Spleen (tissue), 11 donors: ENCODE measurements at regions not wholly inside any gene's neighbourhood (a gene's known extent, or its start where the extent isn't known, plus 50 kb on each side); places are given as distances from the start of the nearest gene placed in this dataset.

Source experiments
- DNase-seq: peaks from one replicate; pipeline ENCODE4 v3.0.0-alpha.2; 2020
- H3K27ac ChIP-seq, 8 donors: fragments of 200-600 bp; sonication (generic) in 7 of 8; 1 replicate in 4 of 8; 2 replicates in 4 of 8; pipeline versions ENCODE4 v1.5.0 to v1.8.0; 2016 to 2021; ENCODE audit warnings: inconsistent platforms in 4 of 8, mild to moderate bottlenecking in 4 of 8, moderate library complexity in 1 of 8
- H3K27me3 ChIP-seq, 7 donors: fragments of 200-600 bp; sonication (generic) in 6 of 7; replicated peaks in 1 of 7; 1 replicate in 4 of 7; 2 replicates in 3 of 7; pipeline versions ENCODE4 v1.5.0 to v1.8.0; 2016 to 2021; ENCODE audit warnings: inconsistent platforms in 3 of 7, mild to moderate bottlenecking in 1 of 7
- H3K36me3 ChIP-seq, 6 donors: fragments of 200-600 bp; sonication (generic) in 5 of 6; 1 replicate in 4 of 6; 2 replicates in 2 of 6; pipeline versions ENCODE4 v1.5.0 to v1.8.0; 2016 to 2021; ENCODE audit warnings: inconsistent platforms in 2 of 6
- H3K4me1 ChIP-seq, 6 donors: fragments of 200-600 bp; sonication (generic) in 5 of 6; 1 replicate in 3 of 6; 2 replicates in 3 of 6; pipeline versions ENCODE4 v1.5.0 to v1.8.0; 2016 to 2021; ENCODE audit warnings: inconsistent platforms in 3 of 6
- H3K4me3 ChIP-seq, 8 donors: fragments of 200-600 bp; sonication (generic) in 7 of 8; 1 replicate in 4 of 8; 2 replicates in 4 of 8; pipeline versions ENCODE4 v1.5.0 to v1.8.0; 2016 to 2021; ENCODE audit warnings: inconsistent platforms in 4 of 8, mild to moderate bottlenecking in 4 of 8, moderate library complexity in 2 of 8
- H3K9me3 ChIP-seq, 8 donors: fragments of 200-600 bp; sonication (generic) in 7 of 8; 1 replicate in 4 of 8; 2 replicates in 4 of 8; pipeline versions ENCODE4 v1.5.0 to v1.8.0; 2016 to 2021; ENCODE audit warnings: inconsistent platforms in 4 of 8
- CTCF ChIP-seq, 11 experiments: fragments of 200-600 bp in 7 of 11; fragments of 450-650 bp in 4 of 11; sonication (generic) in 4 of 11; IDR thresholded peaks in 8 of 11; conservative IDR thresholded peaks in 3 of 11; 1 replicate in 7 of 11; 2 replicates in 4 of 11; pipeline versions ENCODE4 v1.4.0 to v1.8.0; 2016 to 2021; ENCODE audit warnings: antibody characterized with exemption in 11 of 11, inconsistent platforms in 4 of 11, mild to moderate bottlenecking in 1 of 11
- POLR2A ChIP-seq, 3 donors: fragments of 450-650 bp; IDR thresholded peaks; one replicate each; pipeline ENCODE4 v1.5.1; 2017; ENCODE audit warnings: antibody characterized with exemption in 3 of 3, mild to moderate bottlenecking in 1 of 3
- POLR2AphosphoS5 ChIP-seq, 3 donors: sonication (generic); formaldehyde crosslinking; IDR thresholded peaks; one replicate each; pipeline ENCODE4 v1.5.1; 2017; ENCODE audit warnings: antibody characterized with exemption in 3 of 3
- WGBS, 5 donors: extraction: QIAGEN DNeasy Blood & Tissue Kit in 3 of 5; methylation state at CpG; one replicate each; pipeline versions ENCODE4 v1.1.5 to v1.1.7; 2013 to 2018; 5-methylcytosine and 5-hydroxymethylcytosine counted together
- intact Hi-C: fragments of 100-400 bp; cut with DNase I; formaldehyde crosslinking; loops from one replicate; pipeline ENCODE4 v1.15.0; 2023; ENCODE audit warnings: low total_unique reads
- donor health status: healthy with polysubstance abuse.
- donor health status: DM: no; HTN: no; CAD: no; lungs with moderate emphysema.
- donor health status: DM: no; HTN: no; CAD: no.
- donor health status: Bipolar disorder and iron deficiency.
- donor health status: healthy.
- donor health status: DM: no; HTN: no; CAD: no.
- donor health status: DM: yes; HTN: yes; CAD: no.

GRCh38 chr5:81896764-81897163, 75.1 kb upstream of the ATG10 start:
- H3K9me3 ChIP-seq = peaks cover 0 to 17% (median 12%) of the 10 kb centered on the region in 8 donors
- peak overlapping the region in 2 of 8 donors; percentile 55 to 73 for H3K27ac ChIP-seq
- no peaks in the 10 kb centered on the region for H3K27me3 ChIP-seq
- no peak for DNase-seq
- no peak for TF ChIP-seq POLR2A (IDR thresholded peaks at IDR 0.05)
- no peak for TF ChIP-seq POLR2AphosphoS5 (IDR thresholded peaks at IDR 0.05)
- TF ChIP-seq CTCF (IDR thresholded peaks at IDR 0.05 in 8 of 11, conservative IDR thresholded peaks at IDR 0.05 in 3 of 11) = no peak
- intact Hi-C loops = no loop called here
- 68 to 89% (median 88%) methylated on average over 1 of the region's 1 CpG for WGBS, 5 donors
- no peak overlapping the region for H3K4me3 ChIP-seq
- H3K36me3 ChIP-seq = no peaks in the 10 kb centered on the region
- peaks cover 0 to 20% (median 0%) of the 10 kb centered on the region in 6 donors for H3K4me1 ChIP-seq

GRCh38 chr5:81895307-81895706, 76.5 kb upstream of the ATG10 start:
- H3K27me3 ChIP-seq = no peaks in the 10 kb centered on the region
- H3K4me1 ChIP-seq = peaks cover 0 to 20% (median 0%) of the 10 kb centered on the region in 6 donors
- no peaks in the 10 kb centered on the region for H3K36me3 ChIP-seq
- DNase-seq = no peak
- peaks cover 0 to 15% (median 7%) of the 10 kb centered on the region in 8 donors for H3K9me3 ChIP-seq
- no peak overlapping the region for H3K4me3 ChIP-seq
- peak overlapping the region in 4 of 8 donors; percentile 4 to 73 (median 56) for H3K27ac ChIP-seq
- TF ChIP-seq POLR2A (IDR thresholded peaks at IDR 0.05) (no peak), POLR2AphosphoS5 (IDR thresholded peaks at IDR 0.05) (no peak), CTCF (IDR thresholded peaks at IDR 0.05 in 8 of 11, conservative IDR thresholded peaks at IDR 0.05 in 3 of 11) (no peak)
- intact Hi-C loops = no loop called here

- no peak for TF ChIP-seq CTCF (IDR thresholded peaks at IDR 0.05 in 8 of 11, conservative IDR thresholded peaks at IDR 0.05 in 3 of 11)
- no peak for TF ChIP-seq POLR2A (IDR thresholded peaks at IDR 0.05)
- no peak for TF ChIP-seq POLR2AphosphoS5 (IDR thresholded peaks at IDR 0.05)
Observed at GRCh38 chr5:81893961-81894360, 77.9 kb upstream of the ATG10 start.

GRCh38 chr5:81884871-81885270, 87.0 kb upstream of the ATG10 start:
- intact Hi-C loops = no loop called here
- WGBS, 5 donors = 60 to 94% (median 85%) methylated on average over 3 of the region's 3 CpGs

More at GRCh38 chr5:81893961-81894360, 77.9 kb upstream of the ATG10 start:
- intact Hi-C loops = no loop called here
- H3K9me3 ChIP-seq = peaks cover 0 to 16% (median 5%) of the 10 kb centered on the region in 8 donors
- no peak overlapping the region for H3K27ac ChIP-seq
- H3K4me1 ChIP-seq = peaks cover 0 to 20% (median 0%) of the 10 kb centered on the region in 6 donors
- no peak for DNase-seq
- no peaks in the 10 kb centered on the region for H3K27me3 ChIP-seq
- H3K4me3 ChIP-seq = no peak overlapping the region
- WGBS, 5 donors = 54 to 79% (median 63%) methylated on average over 4 of the region's 4 CpGs
- no peaks in the 10 kb centered on the region for H3K36me3 ChIP-seq

More at GRCh38 chr5:81884871-81885270, 87.0 kb upstream of the ATG10 start:
- Histone ChIP-seq H3K4me1 (no peaks in the 10 kb centered on the region), H3K27ac (no peak overlapping the region), H3K9me3 (no peaks in the 10 kb centered on the region), H3K27me3 (no peaks in the 10 kb centered on the region), H3K4me3 (no peak overlapping the region), H3K36me3 (no peaks in the 10 kb centered on the region)
- no peak for TF ChIP-seq POLR2AphosphoS5 (IDR thresholded peaks at IDR 0.05)
- TF ChIP-seq CTCF (IDR thresholded peaks at IDR 0.05 in 8 of 11, conservative IDR thresholded peaks at IDR 0.05 in 3 of 11) = no peak
- TF ChIP-seq POLR2A (IDR thresholded peaks at IDR 0.05) = no peak
- DNase-seq = no peak
